ENCODE measurements at regions not wholly inside any gene's neighbourhood (a gene's known extent, or its start where the extent isn't known, plus 50 kb on each side); places are given as distances from the start of the nearest gene placed in this dataset.

- Histone ChIP-seq H3K4me3 (replicated peaks in 1 of 3; ENCODE audit: insufficient read depth in 1 of 3, low read depth in 2 of 3, low read length in 3 of 3) (no peak overlapping the region), H3K27ac (ENCODE audit: extremely low read length, insufficient read depth, low read length) (no peak overlapping the region), H3K79me2 (ENCODE audit: insufficient read depth, low read length) (no peaks in the 10 kb centered on the region), H3K4me2 (ENCODE audit: low read depth, low read length) (no peak overlapping the region), H3K9ac (ENCODE audit: insufficient read depth, low read depth, low read length) (no peak overlapping the region), H3K27me3 (ENCODE audit: control insufficient read depth in 1 of 2, insufficient read depth in 2 of 2, low read length in 2 of 2) (no peaks in the 10 kb centered on the region), H2AFZ (ENCODE audit: low read length) (no peak overlapping the region), H3K4me1 (ENCODE audit: insufficient read depth, low read length) (no peaks in the 10 kb centered on the region), H3K36me3 (replicated peaks in 1 of 2; ENCODE audit: control insufficient read depth in 1 of 2, insufficient read depth in 2 of 2, low read length in 2 of 2) (no peaks in the 10 kb centered on the region), H4K20me1 (ENCODE audit: insufficient read depth, low read length) (no peaks in the 10 kb centered on the region), H3K9me3 (ENCODE audit: low read length) (no peaks in the 10 kb centered on the region)
- POLR2A ChIA-PET, result no interaction called here
- CTCF ChIA-PET (ENCODE audit: low intra/inter-chr PET ratio, low total read pairs), result no interaction called here
- ATAC-seq (no peak), DNase-seq (ENCODE audit: low spot score) (no peak), FAIRE-seq (no peak)
- BruUV-seq (replicated peaks), result no TSS peak
- in situ Hi-C loops (cut with HindIII; ENCODE audit: extremely low pct_ligation_motif_present, low pct_unique_long_range_greater_than_20kb) (no loop called here), intact Hi-C loops (cut with micrococcal nuclease; ENCODE audit: unreplicated experiment) (no loop called here)
- 0% methylated on average over 1 of the region's 1 CpG for WGBS (ENCODE audit: low lambda C conversion rate)
- no peak for TF ChIP-seq ZC3H13 (CRISPR knock-in tag; IDR thresholded peaks at IDR 0.05)
- TF ChIP-seq MLX (CRISPR knock-in tag; IDR thresholded peaks at IDR 0.05), result no peak
- no peak for TF ChIP-seq MIER2 (CRISPR knock-in tag; IDR thresholded peaks at IDR 0.05)
- no peak for TF ChIP-seq HMGXB3 (CRISPR knock-in tag; IDR thresholded peaks at IDR 0.05; ENCODE audit: borderline replicate concordance)
- no peak for TF ChIP-seq HNRNPLL (IDR thresholded peaks at IDR 0.05; ENCODE audit: low read depth, low read length, poor library complexity, severe bottlenecking)
- TF ChIP-seq SYNCRIP (IDR thresholded peaks at IDR 0.05; ENCODE audit: insufficient read depth, low read depth, low read length), result no peak
- no peak for TF ChIP-seq LRRFIP1 (CRISPR knock-in tag; conservative IDR thresholded peaks at IDR 0.05)
- no peak for TF ChIP-seq ZNF510 (CRISPR knock-in tag; IDR thresholded peaks at IDR 0.05; ENCODE audit: low read depth)
- TF ChIP-seq LBX2 (CRISPR knock-in tag; IDR thresholded peaks at IDR 0.05; ENCODE audit: borderline replicate concordance), result no peak
- TF ChIP-seq ZNF503 (CRISPR knock-in tag; IDR thresholded peaks at IDR 0.05), result no peak
- no peak for TF ChIP-seq ZNF44 (CRISPR knock-in tag; IDR thresholded peaks at IDR 0.05)
- no peak for TF ChIP-seq PHF21A (CRISPR knock-in tag; IDR thresholded peaks at IDR 0.05)
- TF ChIP-seq ZBTB26 (CRISPR knock-in tag; IDR thresholded peaks at IDR 0.05; ENCODE audit: borderline replicate concordance), result no peak
These were observed 104.7 kb upstream of the EGFL6 start for GRCh38 chrX:13464599-13465275.

Data from HepG2 (cell line).